H9 (cell line): ENCODE measurements at regions not wholly inside any gene's neighbourhood (a gene's known extent, or its start where the extent isn't known, plus 50 kb on each side); places are given as distances from the start of the nearest gene placed in this dataset.

ENCODE experiments used
- DNase-seq: peaks from one replicate; pipeline ENCODE4 v3.0.0-alpha.2; 2017
- H2AFZ ChIP-seq: one replicate; pipeline ENCODE4 v1.6.1; 2013; ENCODE audit warnings: mild to moderate bottlenecking, low read length, control low read depth, moderate library complexity
- H2AK5ac ChIP-seq: 2 replicates; pipeline ENCODE4 v1.6.1; 2013; ENCODE audit warnings: low read length, control low read depth, mixed read lengths; ENCODE audit not compliant: insufficient read length
- H2BK120ac ChIP-seq: one replicate; pipeline ENCODE4 v1.6.1; 2013; ENCODE audit warnings: low read depth, mild to moderate bottlenecking, low read length, control low read depth, inconsistent platforms; ENCODE audit not compliant: poor library complexity, severe bottlenecking
- H2BK12ac ChIP-seq: 2 replicates; pipeline ENCODE4 v1.6.1; 2013; ENCODE audit warnings: low read length, control low read depth, mixed read lengths, low read depth; ENCODE audit not compliant: insufficient read length
- H2BK15ac ChIP-seq: 2 replicates; pipeline ENCODE4 v1.6.1; 2013; ENCODE audit warnings: low read depth, low read length, control low read depth
- H2BK20ac ChIP-seq: one replicate; pipeline ENCODE4 v1.6.1; 2013; ENCODE audit warnings: low read depth, mild to moderate bottlenecking, low read length, control low read depth, inconsistent platforms; ENCODE audit not compliant: poor library complexity, severe bottlenecking
- H2BK5ac ChIP-seq: 2 replicates; pipeline ENCODE4 v1.6.1; 2013; ENCODE audit warnings: low read length, control low read depth, mixed read lengths; ENCODE audit not compliant: insufficient read length
- H3K14ac ChIP-seq: 2 replicates; pipeline ENCODE4 v1.6.1; 2013; ENCODE audit warnings: low read length, control low read depth; ENCODE audit not compliant: insufficient read depth
- H3K18ac ChIP-seq: 2 replicates; pipeline ENCODE4 v1.6.1; 2013; ENCODE audit warnings: low read depth, mild to moderate bottlenecking, mixed read lengths, low read length, control low read depth; ENCODE audit not compliant: insufficient read length
- H3K23ac ChIP-seq: 2 replicates; pipeline ENCODE4 v1.6.1; 2013; ENCODE audit warnings: low read length, control low read depth, mixed read lengths, low read depth; ENCODE audit not compliant: insufficient read length
- H3K23me2 ChIP-seq: 2 replicates; pipeline ENCODE4 v1.6.1; 2013; ENCODE audit warnings: low read depth, mild to moderate bottlenecking, mixed read lengths, low read length, control low read depth; ENCODE audit not compliant: insufficient read length, poor library complexity, severe bottlenecking
- H3K27ac ChIP-seq: 2 replicates; pipeline ENCODE4 v1.5.1; 2013; ENCODE audit warnings: low read length, control low read depth, mixed read lengths, low read depth; ENCODE audit not compliant: insufficient read length
- H3K27me3 ChIP-seq: 2 replicates; pipeline ENCODE4 v1.6.1; 2013; ENCODE audit warnings: low read length, control low read depth, inconsistent platforms; ENCODE audit not compliant: insufficient read depth
- H3K4ac ChIP-seq: 2 replicates; pipeline ENCODE4 v1.6.1; 2013; ENCODE audit warnings: low read depth, mild to moderate bottlenecking, control low read depth, inconsistent platforms, low read length, moderate library complexity
- H3K4me1 ChIP-seq: 2 replicates; pipeline ENCODE4 v1.6.1; 2013; ENCODE audit warnings: low read length, control low read depth, inconsistent platforms; ENCODE audit not compliant: insufficient read depth
- H3K4me2 ChIP-seq: 2 replicates; pipeline ENCODE4 v1.6.1; 2013; ENCODE audit warnings: low read length, control low read depth, mixed read lengths; ENCODE audit not compliant: insufficient read length, insufficient read depth
- H3K56ac ChIP-seq: 2 replicates; pipeline ENCODE4 v1.6.1; 2013; ENCODE audit warnings: low read depth, mild to moderate bottlenecking, mixed read lengths, low read length, control low read depth; ENCODE audit not compliant: insufficient read length
- H3K79me1 ChIP-seq: 2 replicates; pipeline ENCODE4 v1.6.1; 2013; ENCODE audit warnings: low read depth, mild to moderate bottlenecking, moderate library complexity, low read length, control low read depth, inconsistent platforms; ENCODE audit not compliant: insufficient read depth, poor library complexity, severe bottlenecking
- H3K79me2 ChIP-seq: 2 replicates; pipeline ENCODE4 v1.6.1; 2013; ENCODE audit warnings: low read length, control low read depth, inconsistent platforms; ENCODE audit not compliant: insufficient read depth
- H3K9ac ChIP-seq: 2 replicates; pipeline ENCODE4 v1.6.1; 2013; ENCODE audit warnings: low read length, control low read depth, mixed read lengths; ENCODE audit not compliant: insufficient read length; ENCODE audit errors: extremely low read depth
- H3K9me3 ChIP-seq: one replicate; pipeline ENCODE4 v1.6.1; 2013; ENCODE audit warnings: low read depth, low read length, inconsistent platforms; ENCODE audit not compliant: control insufficient read depth
- H3T11ph ChIP-seq: one replicate; pipeline ENCODE4 v1.6.1; 2013; ENCODE audit warnings: mild to moderate bottlenecking, low read length, control low read depth, inconsistent platforms
- H4K20me1 ChIP-seq: one replicate; pipeline ENCODE4 v1.6.1; 2013; ENCODE audit not compliant: control insufficient read depth, insufficient read length, insufficient read depth
- H4K5ac ChIP-seq: 2 replicates; pipeline ENCODE4 v1.6.1; 2013; ENCODE audit warnings: low read depth, mild to moderate bottlenecking, mixed read lengths, low read length, control low read depth; ENCODE audit not compliant: insufficient read length
- H4K8ac ChIP-seq: replicated peaks from 2 replicates; pipeline ENCODE4 v1.6.1; 2013; ENCODE audit warnings: low read length, control low read depth, mixed read lengths, low read depth; ENCODE audit not compliant: insufficient read length
- H4K91ac ChIP-seq: 2 replicates; pipeline ENCODE4 v1.6.1; 2013; ENCODE audit warnings: low read depth, mild to moderate bottlenecking, moderate library complexity, mixed read lengths, low read length, control low read depth; ENCODE audit not compliant: insufficient read length
- H3K27ac Mint-ChIP-seq, 3 experiments: 2 replicates in 2 of 3; 3 replicates in 1 of 3; pipeline ENCODE4 v1.8.0; 2020 to 2021; ENCODE audit warnings: mixed read lengths in 3 of 3, mild to moderate bottlenecking in 1 of 3, moderate library complexity in 1 of 3
- H3K27me3 Mint-ChIP-seq: 2 replicates; pipeline ENCODE4 v1.8.0; 2021; ENCODE audit warnings: low read depth, mild to moderate bottlenecking, moderate library complexity, mixed read lengths
- H3K36me3 Mint-ChIP-seq, 3 experiments: 2 replicates in 2 of 3; 3 replicates in 1 of 3; pipeline ENCODE4 v1.8.0; 2020 to 2021; ENCODE audit warnings: low read depth in 3 of 3, mixed read lengths in 3 of 3; ENCODE audit not compliant: insufficient read depth in 1 of 3
- H3K4me1 Mint-ChIP-seq, 2 experiments: 2 replicates each; pipeline ENCODE4 v1.8.0; 2020; ENCODE audit warnings: mixed read lengths in 2 of 2
- H3K4me3 Mint-ChIP-seq, 2 experiments: 2 replicates in 1 of 2; 3 replicates in 1 of 2; pipeline ENCODE4 v1.8.0; 2020 to 2021; ENCODE audit warnings: mild to moderate bottlenecking in 2 of 2, mixed read lengths in 2 of 2, moderate library complexity in 1 of 2
- H3K9me3 Mint-ChIP-seq, 2 experiments: 2 replicates in 1 of 2; 3 replicates in 1 of 2; pipeline ENCODE4 v1.8.0; 2020; ENCODE audit warnings: mild to moderate bottlenecking in 2 of 2, mixed read lengths in 2 of 2, moderate library complexity in 1 of 2
- TF ChIP-seq, protein P1 (sequence below): fragments of 200-600 bp; sonication (generic); conservative IDR thresholded peaks from 3 replicates; pipeline ENCODE4 v1.8.0; 2021; ENCODE audit warnings: antibody characterized with exemption, mild to moderate bottlenecking

DNA sequence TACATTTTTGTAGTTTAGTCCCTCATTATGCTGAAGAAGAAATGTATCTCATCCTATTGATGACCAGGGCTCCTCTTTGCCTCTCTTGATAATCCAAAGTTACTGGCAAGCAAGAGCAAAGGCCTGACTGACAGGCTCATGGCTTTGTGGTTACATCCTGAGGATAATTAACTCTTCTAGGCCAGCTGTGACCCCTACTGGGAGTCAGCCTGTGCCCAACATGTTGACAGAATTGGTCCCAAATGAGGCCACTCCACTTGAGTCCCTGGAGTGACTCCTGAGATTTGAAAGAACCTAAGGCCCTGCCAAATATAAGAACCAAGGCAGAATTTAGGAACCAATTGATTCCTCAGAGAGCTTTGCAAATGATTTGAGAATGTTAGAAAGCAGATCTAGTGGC, 973.8 kb upstream of the CELF4 start:
- Histone ChIP-seq H3K79me2 (no peaks in the 10 kb centered on the region), H4K20me1 (no peaks in the 10 kb centered on the region), H3K4me2 (no peak overlapping the region), H3K79me1 (no peaks in the 10 kb centered on the region), H2BK5ac (no peak overlapping the region), H2BK15ac (no peak overlapping the region), H2BK20ac (no peak overlapping the region), H2AK5ac (no peak overlapping the region), H3K14ac (no peak overlapping the region), H2BK120ac (no peak overlapping the region), H4K91ac (no peak overlapping the region), H3K9me3 (no peaks in the 10 kb centered on the region), H3K4ac (no peak overlapping the region), H3K18ac (no peak overlapping the region), H3K27ac (no peak overlapping the region), H3K4me1 (no peaks in the 10 kb centered on the region), H4K5ac (no peak overlapping the region), H3K23ac (no peak overlapping the region), H3K23me2 (no peaks in the 10 kb centered on the region), H4K8ac (no peak overlapping the region), H3K27me3 (no peaks in the 10 kb centered on the region), H3K9ac (no peak overlapping the region), H2AFZ (no peak overlapping the region), H2BK12ac (no peak overlapping the region), H3T11ph (no peak overlapping the region), H3K56ac (no peak overlapping the region)
- DNase-seq: no peak
- peaks cover 0 to 3% (median 0%) of the 10 kb centered on the region in 3 experiments; a peak in 1 of 7 replicates for H3K36me3 Mint-ChIP-seq
- peaks cover 0 to 3% of the 10 kb centered on the region in 2 experiments; a peak in 2 of 5 replicates for H3K9me3 Mint-ChIP-seq
- H3K4me3 Mint-ChIP-seq: no peak overlapping the region
- no peaks in the 10 kb centered on the region for H3K27me3 Mint-ChIP-seq
- no peak overlapping the region; a peak in 1 of 7 replicates for H3K27ac Mint-ChIP-seq
- peaks cover 5 to 7% of the 10 kb centered on the region in 2 experiments for H3K4me1 Mint-ChIP-seq
- TF ChIP-seq, protein P1, sequence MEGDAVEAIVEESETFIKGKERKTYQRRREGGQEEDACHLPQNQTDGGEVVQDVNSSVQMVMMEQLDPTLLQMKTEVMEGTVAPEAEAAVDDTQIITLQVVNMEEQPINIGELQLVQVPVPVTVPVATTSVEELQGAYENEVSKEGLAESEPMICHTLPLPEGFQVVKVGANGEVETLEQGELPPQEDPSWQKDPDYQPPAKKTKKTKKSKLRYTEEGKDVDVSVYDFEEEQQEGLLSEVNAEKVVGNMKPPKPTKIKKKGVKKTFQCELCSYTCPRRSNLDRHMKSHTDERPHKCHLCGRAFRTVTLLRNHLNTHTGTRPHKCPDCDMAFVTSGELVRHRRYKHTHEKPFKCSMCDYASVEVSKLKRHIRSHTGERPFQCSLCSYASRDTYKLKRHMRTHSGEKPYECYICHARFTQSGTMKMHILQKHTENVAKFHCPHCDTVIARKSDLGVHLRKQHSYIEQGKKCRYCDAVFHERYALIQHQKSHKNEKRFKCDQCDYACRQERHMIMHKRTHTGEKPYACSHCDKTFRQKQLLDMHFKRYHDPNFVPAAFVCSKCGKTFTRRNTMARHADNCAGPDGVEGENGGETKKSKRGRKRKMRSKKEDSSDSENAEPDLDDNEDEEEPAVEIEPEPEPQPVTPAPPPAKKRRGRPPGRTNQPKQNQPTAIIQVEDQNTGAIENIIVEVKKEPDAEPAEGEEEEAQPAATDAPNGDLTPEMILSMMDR: no peak
